ENCODE measurements at regions not wholly inside any gene's neighbourhood (a gene's known extent, or its start where the extent isn't known, plus 50 kb on each side); places are given as distances from the start of the nearest gene placed in this dataset.

GRCh38 chr2:195505701-195506100, 151.3 kb upstream of the SLC39A10 start:
- no peak overlapping the region for H3K27ac ChIP-seq
- TF ChIP-seq CTCF (IDR thresholded peaks at IDR 0.05) (no peak), ZFX (IDR thresholded peaks at IDR 0.05; ENCODE audit: borderline replicate concordance) (no peak)

DNA sequence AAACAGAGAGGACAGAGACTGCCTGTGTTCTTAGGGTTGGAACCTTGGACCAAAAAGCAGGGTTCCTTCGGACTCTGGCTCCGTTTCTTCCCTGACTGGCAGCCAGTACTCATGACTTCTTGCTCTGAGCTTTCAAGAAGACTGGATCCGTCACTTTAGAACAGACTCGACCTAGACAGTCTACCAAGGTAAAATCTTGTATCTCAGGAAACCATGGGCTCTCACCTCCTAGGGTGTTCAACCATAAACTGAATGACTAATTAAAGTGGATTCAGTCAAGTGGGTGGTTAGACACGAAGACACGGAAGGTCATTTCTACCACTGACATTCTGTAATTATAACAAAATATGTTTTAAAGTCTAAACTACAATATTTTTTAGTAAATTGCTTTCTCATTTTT, 153.8 kb upstream of the SLC39A10 start:
- TF ChIP-seq CTCF (IDR thresholded peaks at IDR 0.05) (no peak), ZFX (IDR thresholded peaks at IDR 0.05; ENCODE audit: borderline replicate concordance) (no peak)
- H3K27ac ChIP-seq: no peak overlapping the region

DNA sequence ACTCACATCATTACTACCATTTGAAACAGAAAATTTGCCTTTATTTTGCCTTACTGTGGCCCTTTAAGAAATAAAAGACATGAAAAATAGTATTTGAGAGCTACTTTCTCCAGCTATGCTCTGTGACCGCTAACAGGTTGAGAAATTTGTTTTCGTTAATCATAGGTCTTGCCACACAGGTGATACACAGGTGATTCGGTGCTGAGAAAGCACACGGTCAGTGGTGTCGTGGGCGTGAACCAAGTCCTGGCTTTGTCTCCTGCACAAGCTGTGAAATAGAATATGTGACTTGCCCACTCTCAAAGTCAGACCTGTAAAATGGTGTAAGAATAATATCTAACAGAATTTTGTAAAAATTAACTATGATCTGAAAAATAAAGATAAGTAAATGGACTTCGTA, 155.3 kb upstream of the SLC39A10 start:
- TF ChIP-seq ZFX (IDR thresholded peaks at IDR 0.05; ENCODE audit: borderline replicate concordance) (no peak), CTCF (IDR thresholded peaks at IDR 0.05) (no peak)
- no peak overlapping the region for H3K27ac ChIP-seq

GRCh38 chr2:195500879-195501278, 156.1 kb upstream of the SLC39A10 start:
- TF ChIP-seq CTCF (IDR thresholded peaks at IDR 0.05): no peak
- no peak for TF ChIP-seq ZFX (IDR thresholded peaks at IDR 0.05; ENCODE audit: borderline replicate concordance)
- H3K27ac ChIP-seq: no peak overlapping the region

GRCh38 chr2:195498839-195499490, 158.1 kb upstream of the SLC39A10 start:
- no peak overlapping the region for H3K27ac ChIP-seq

GRCh38 chr2:195498176-195498575, 158.8 kb upstream of the SLC39A10 start:
- TF ChIP-seq CTCF (IDR thresholded peaks at IDR 0.05): peak; percentile 42; the same call in 1 of the 2 replicates
- TF ChIP-seq ZFX (IDR thresholded peaks at IDR 0.05; ENCODE audit: borderline replicate concordance): no peak
- no peak overlapping the region for H3K27ac ChIP-seq

More at GRCh38 chr2:195498839-195499490, 158.1 kb upstream of the SLC39A10 start:
- TF ChIP-seq CTCF (IDR thresholded peaks at IDR 0.05) (no peak), ZFX (IDR thresholded peaks at IDR 0.05; ENCODE audit: borderline replicate concordance) (no peak)

- H3K27ac ChIP-seq: no peak overlapping the region
- TF ChIP-seq ZFX (IDR thresholded peaks at IDR 0.05; ENCODE audit: borderline replicate concordance) (no peak), CTCF (IDR thresholded peaks at IDR 0.05) (no peak)
Measured at GRCh38 chr2:195496991-195497390, 160.0 kb upstream of the SLC39A10 start.

Measured in 22Rv1 (cell line).